HepG2 (cell line): ENCODE measurements at regions not wholly inside any gene's neighbourhood (a gene's known extent, or its start where the extent isn't known, plus 50 kb on each side); places are given as distances from the start of the nearest gene placed in this dataset.

Experiments used
- ATAC-seq: fragments of 200-7000 bp; cut with Tn5 transposase; 3 replicates; pipeline ENCODE4 v1.9.1; 2020; ENCODE audit warnings: mild to moderate bottlenecking, moderate library complexity
- BruUV-seq: library from RNA; stranded (reverse); fragments of 400-500 nt; replicated peaks from 2 replicates; lab custom pipeline; 2021; lab: Mats Ljungman, UMichigan
- CTCF ChIA-PET: fragments of 300-600 bp; formaldehyde crosslinking; extraction: SDS; loops from one replicate; lab custom pipeline; 2021; ENCODE audit warnings: low total read pairs, inconsistent platforms, low intra/inter-chr PET ratio; lab: Yijun Ruan, JAX
- POLR2A ChIA-PET: fragments of 350-600 bp; sonication (Branson Sonifier 250); formaldehyde crosslinking; loops from one replicate; lab custom pipeline; 2020; ENCODE audit warnings: antibody characterized with exemption, inconsistent platforms; lab: Yijun Ruan, JAX
- DNase-seq: peaks from one replicate; pipeline ENCODE4 v3.0.0-alpha.2; 2015; ENCODE audit warnings: low spot score
- FAIRE-seq: peaks from 3 replicates; lab custom pipeline; 2011; peaks lifted over from hg19 to GRCh38; lab: Jason Lieb, UNC
- H2AFZ ChIP-seq: one replicate; pipeline ENCODE4 v1.6.1; 2011; ENCODE audit warnings: low read length, inconsistent platforms
- H3K27ac ChIP-seq: fragments of 300-600 bp; 3 replicates; pipeline ENCODE4 v1.8.0; 2011; ENCODE audit warnings: mixed run types, mild to moderate bottlenecking, mixed read lengths, low read length, inconsistent platforms; ENCODE audit not compliant: insufficient read depth; ENCODE audit errors: extremely low read length
- H3K27me3 ChIP-seq, 2 experiments: fragments of 200-600 bp in 1 of 2; 2 replicates in 1 of 2; 3 replicates in 1 of 2; pipeline versions ENCODE4 v1.6.0 to v1.8.0; 2011; ENCODE audit warnings: low read length in 2 of 2, mild to moderate bottlenecking in 2 of 2, moderate library complexity in 2 of 2, inconsistent platforms in 1 of 2; ENCODE audit not compliant: insufficient read depth in 2 of 2, control insufficient read depth in 1 of 2
- H3K36me3 ChIP-seq, 2 experiments: fragments of 200-600 bp in 1 of 2; replicated peaks in 1 of 2; 2 replicates in 1 of 2; 3 replicates in 1 of 2; pipeline versions ENCODE4 v1.5.1 to v1.8.0; 2011; ENCODE audit warnings: low read length in 2 of 2, inconsistent platforms in 1 of 2; ENCODE audit not compliant: insufficient read depth in 2 of 2, control insufficient read depth in 1 of 2
- H3K4me1 ChIP-seq: 2 replicates; pipeline ENCODE4 v1.5.1; 2012; ENCODE audit warnings: low read length, inconsistent platforms; ENCODE audit not compliant: insufficient read depth
- H3K4me2 ChIP-seq: 2 replicates; pipeline ENCODE4 v1.6.0; 2011; ENCODE audit warnings: low read depth, low read length, inconsistent platforms
- H3K4me3 ChIP-seq, 3 experiments: fragments of 200-600 bp in 1 of 3; sonication (generic), shearing (Covaris generic) in 1 of 3; replicated peaks in 1 of 3; 2 replicates each; pipeline ENCODE4 v1.5.1; 2011 to 2016; ENCODE audit warnings: low read length in 3 of 3, inconsistent platforms in 2 of 3, low read depth in 2 of 3, mild to moderate bottlenecking in 2 of 3, control low read depth in 1 of 3, mixed read lengths in 1 of 3; ENCODE audit not compliant: insufficient read depth in 1 of 3
- H3K79me2 ChIP-seq: one replicate; pipeline ENCODE4 v1.6.1; 2011; ENCODE audit warnings: low read length, inconsistent platforms; ENCODE audit not compliant: insufficient read depth
- H3K9ac ChIP-seq: 2 replicates; pipeline ENCODE4 v1.6.0; 2011; ENCODE audit warnings: mild to moderate bottlenecking, low read depth, low read length, inconsistent platforms; ENCODE audit not compliant: insufficient read depth
- H3K9me3 ChIP-seq: 2 replicates; pipeline ENCODE4 v1.5.1; 2012; ENCODE audit warnings: mild to moderate bottlenecking, low read length
- H4K20me1 ChIP-seq: 2 replicates; pipeline ENCODE4 v1.6.0; 2011; ENCODE audit warnings: inconsistent platforms, mild to moderate bottlenecking, low read length, moderate library complexity; ENCODE audit not compliant: insufficient read depth
- ATF4 ChIP-seq, 2 experiments: fragments of 450-650 bp in 1 of 2; sonication (generic) in 1 of 2; formaldehyde crosslinking; IDR thresholded peaks; 2 replicates each; pipeline versions ENCODE4 v1.5.0 to v1.8.0; 2020 to 2022; ENCODE audit warnings: mild to moderate bottlenecking in 1 of 2, missing genetic modification reagents in 1 of 2
- CHD4 ChIP-seq: fragments of 200-600 bp; sonication (generic); IDR thresholded peaks from 2 replicates; pipeline ENCODE4 v1.7.0; 2017; ENCODE audit warnings: mild to moderate bottlenecking, low read length, borderline replicate concordance
- EED ChIP-seq: sonication (generic); formaldehyde crosslinking; IDR thresholded peaks from 2 replicates; pipeline ENCODE4 v1.5.0; 2020; ENCODE audit warnings: mild to moderate bottlenecking, missing genetic modification reagents
- FOXA3 ChIP-seq: IDR thresholded peaks from 2 replicates; pipeline ENCODE4 v1.6.1; 2016; ENCODE audit warnings: missing genetic modification reagents, missing compliant biosample characterization
- GLI4 ChIP-seq: sonication (generic); formaldehyde crosslinking; IDR thresholded peaks from 2 replicates; pipeline ENCODE4 v1.5.1; 2020; ENCODE audit warnings: missing genetic modification reagents, mild to moderate bottlenecking, moderate library complexity, borderline replicate concordance
- IRX3 ChIP-seq: sonication (generic); formaldehyde crosslinking; IDR thresholded peaks from 2 replicates; pipeline ENCODE4 v1.8.1; 2023; ENCODE audit warnings: mild to moderate bottlenecking, low read depth, missing genetic modification reagents, borderline replicate concordance
- MAFK ChIP-seq, 2 experiments: IDR thresholded peaks in 1 of 2; conservative IDR thresholded peaks in 1 of 2; 2 replicates each; pipeline ENCODE4 v1.6.1; 2011; ENCODE audit warnings: improper control_type of control experiment in 2 of 2, low read length in 2 of 2
- MAZ ChIP-seq, 2 experiments: sonication (generic) in 1 of 2; formaldehyde crosslinking in 1 of 2; IDR thresholded peaks; 2 replicates each; pipeline versions ENCODE4 v1.5.0 to v1.6.1; 2012 to 2020; ENCODE audit warnings: low read depth in 2 of 2, mild to moderate bottlenecking in 2 of 2, borderline replicate concordance in 1 of 2, improper control_type of control experiment in 1 of 2, low read length in 1 of 2, missing genetic modification reagents in 1 of 2, moderate library complexity in 1 of 2
- PAF1 ChIP-seq: IDR thresholded peaks from 2 replicates; pipeline ENCODE4 v1.6.1; 2016; ENCODE audit warnings: missing genetic modification reagents, missing compliant biosample characterization
- PAXIP1 ChIP-seq: sonication (generic); formaldehyde crosslinking; conservative IDR thresholded peaks from 2 replicates; pipeline ENCODE4 v1.4.0; 2020; ENCODE audit warnings: mild to moderate bottlenecking, missing genetic modification reagents, moderate library complexity
- SMARCE1 ChIP-seq: fragments of 450-650 bp; IDR thresholded peaks from 2 replicates; pipeline ENCODE4 v1.6.1; 2017; ENCODE audit warnings: borderline replicate concordance
- SNAI1 ChIP-seq: sonication (generic); formaldehyde crosslinking; IDR thresholded peaks from 2 replicates; pipeline ENCODE4 v1.5.0; 2020; ENCODE audit warnings: mild to moderate bottlenecking, missing genetic modification reagents, borderline replicate concordance
- ZFP36L2 ChIP-seq: sonication (generic); formaldehyde crosslinking; IDR thresholded peaks from 2 replicates; pipeline ENCODE4 v1.4.0; 2020; ENCODE audit warnings: missing genetic modification reagents
- ZNF816 ChIP-seq: sonication (generic); formaldehyde crosslinking; IDR thresholded peaks from 2 replicates; pipeline ENCODE4 v1.8.0; 2022; ENCODE audit warnings: missing genetic modification reagents, mild to moderate bottlenecking, borderline replicate concordance
- WGBS: methylation state at CpG from one replicate; pipeline ENCODE4 v1.1.6; 2017; ENCODE audit warnings: low lambda C conversion rate; 5-methylcytosine and 5-hydroxymethylcytosine counted together
- in situ Hi-C: cut with HindIII; loops from 2 replicates; pipeline ENCODE4 v1.10.0; 2017; ENCODE audit warnings: low pct_unique_long_range_greater_than_20kb; ENCODE audit not compliant: extremely low pct_ligation_motif_present
- intact Hi-C: fragments of 100-400 bp; cut with micrococcal nuclease; formaldehyde crosslinking; loops from one replicate; pipeline ENCODE4 v1.10.0; 2022; ENCODE audit not compliant: unreplicated experiment
- TF ChIP-seq, protein P1 (sequence below): sonication (generic); formaldehyde crosslinking; IDR thresholded peaks from 2 replicates; pipeline ENCODE4 v1.4.0; 2020; ENCODE audit warnings: missing genetic modification reagents
- TF ChIP-seq, protein P2 (sequence below), 2 experiments: sonication (generic) in 1 of 2; formaldehyde crosslinking in 1 of 2; IDR thresholded peaks; 2 replicates each; pipeline versions ENCODE4 v1.5.1 to v1.6.1; 2011 to 2020; ENCODE audit warnings: borderline replicate concordance in 1 of 2, low read depth in 1 of 2, low read length in 1 of 2, mild to moderate bottlenecking in 1 of 2, missing genetic modification reagents in 1 of 2, moderate library complexity in 1 of 2

GRCh38 chr13:23963947-23964346 is 66.6 kb upstream of the C1QTNF9B start (continued):
- no peak for TF ChIP-seq SNAI1 (CRISPR knock-in tag)
- TF ChIP-seq ZNF816 (CRISPR knock-in tag), result no peak
- TF ChIP-seq PAXIP1 (CRISPR knock-in tag), result no peak
- no peak for TF ChIP-seq MAFK (conservative IDR thresholded peaks at IDR 0.05 in 1 of 2, IDR thresholded peaks at IDR 0.05 in 1 of 2; ENCODE audit: low read length in 2 of 2)
- TF ChIP-seq ZFP36L2 (CRISPR knock-in tag), result no peak

DNA sequence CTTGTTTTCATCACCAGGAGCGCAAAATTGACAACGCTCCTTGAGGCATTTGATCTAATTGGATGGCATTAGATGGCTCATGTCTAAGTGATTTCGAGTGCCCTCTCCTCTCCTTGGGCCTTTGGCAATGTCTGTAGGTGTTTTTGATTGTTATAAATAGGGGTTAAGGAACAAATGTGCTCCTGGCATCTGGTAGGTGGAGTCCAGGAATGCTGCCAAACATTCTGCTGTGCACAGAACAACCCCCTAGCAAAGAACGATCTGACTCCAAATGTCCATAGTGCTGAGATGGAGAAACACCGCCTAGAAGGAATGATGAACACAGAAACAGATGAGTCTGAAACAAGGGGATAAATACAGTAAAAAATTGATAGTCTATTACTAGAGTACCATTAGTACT is 68.0 kb upstream of the C1QTNF9B start:
- Histone ChIP-seq H3K4me3 (no peak overlapping the region), H3K9me3 (no peaks in the 10 kb centered on the region), H2AFZ (no peak overlapping the region), H3K9ac (no peak overlapping the region), H3K4me2 (no peak overlapping the region), H3K36me3 (no peaks in the 10 kb centered on the region), H3K27me3 (peaks cover 0 to 3% of the 10 kb centered on the region in 2 experiments; a peak in 1 of 5 replicates), H3K4me1 (no peaks in the 10 kb centered on the region), H4K20me1 (no peaks in the 10 kb centered on the region), H3K27ac (no peak overlapping the region), H3K79me2 (no peaks in the 10 kb centered on the region)
- ATAC-seq, result no peak
- no peak for DNase-seq
- intact Hi-C loops, result no loop called here
- ChIA-PET CTCF (no interaction called here), POLR2A (no interaction called here)
- in situ Hi-C loops, result no loop called here
- no peak for FAIRE-seq
- no TSS peak for BruUV-seq
- 30% methylated on average over 5 of the region's 5 CpGs for WGBS
- no peak for TF ChIP-seq MAZ (IDR thresholded peaks at IDR 0.05; ENCODE audit: borderline replicate concordance, low read depth, low read length)
- TF ChIP-seq MAZ (CRISPR knock-in tag; IDR thresholded peaks at IDR 0.05; ENCODE audit: low read depth), result no peak
- no peak for TF ChIP-seq CHD4
- TF ChIP-seq, protein P1, sequence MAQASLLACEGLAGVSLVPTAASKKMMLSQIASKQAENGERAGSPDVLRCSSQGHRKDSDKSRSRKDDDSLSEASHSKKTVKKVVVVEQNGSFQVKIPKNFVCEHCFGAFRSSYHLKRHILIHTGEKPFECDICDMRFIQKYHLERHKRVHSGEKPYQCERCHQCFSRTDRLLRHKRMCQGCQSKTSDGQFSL (CRISPR knock-in tag), result no peak
- TF ChIP-seq FOXA3, result no peak
- TF ChIP-seq ATF4 (CRISPR knock-in tag; IDR thresholded peaks at IDR 0.05), result no peak
- TF ChIP-seq, protein P2, sequence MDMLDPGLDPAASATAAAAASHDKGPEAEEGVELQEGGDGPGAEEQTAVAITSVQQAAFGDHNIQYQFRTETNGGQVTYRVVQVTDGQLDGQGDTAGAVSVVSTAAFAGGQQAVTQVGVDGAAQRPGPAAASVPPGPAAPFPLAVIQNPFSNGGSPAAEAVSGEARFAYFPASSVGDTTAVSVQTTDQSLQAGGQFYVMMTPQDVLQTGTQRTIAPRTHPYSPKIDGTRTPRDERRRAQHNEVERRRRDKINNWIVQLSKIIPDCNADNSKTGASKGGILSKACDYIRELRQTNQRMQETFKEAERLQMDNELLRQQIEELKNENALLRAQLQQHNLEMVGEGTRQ (IDR thresholded peaks at IDR 0.05; ENCODE audit: low read depth, low read length), result no peak
- TF ChIP-seq, protein P2 (CRISPR knock-in tag; IDR thresholded peaks at IDR 0.05; ENCODE audit: borderline replicate concordance), result no peak
- no peak for TF ChIP-seq EED (CRISPR knock-in tag)
- no peak for TF ChIP-seq IRX3 (CRISPR knock-in tag)
- TF ChIP-seq GLI4, result no peak
- no peak for TF ChIP-seq SMARCE1
- TF ChIP-seq PAF1 (CRISPR knock-in tag), result no peak
